GM12878 (cell line): ENCODE measurements at regions not wholly inside any gene's neighbourhood (a gene's known extent, or its start where the extent isn't known, plus 50 kb on each side); places are given as distances from the start of the nearest gene placed in this dataset.

Experiments used
- ATAC-seq: fragments of 200-7000 bp; cut with Tn5 transposase; 3 replicates; pipeline ENCODE4 v1.9.1; 2020; ENCODE audit warnings: mild to moderate bottlenecking, moderate library complexity
- BruUV-seq: library from RNA; stranded (reverse); fragments of 400-500 nt; replicated peaks from 2 replicates; lab custom pipeline; 2021; lab: Mats Ljungman, UMichigan
- CTCF ChIA-PET: fragments of 300-600 bp; sonication (Branson Sonifier 250); formaldehyde crosslinking; extraction: SDS; loops from one replicate; lab custom pipeline; 2021; ENCODE audit warnings: inconsistent platforms; lab: Yijun Ruan, JAX
- POLR2A ChIA-PET: fragments of 350-600 bp; formaldehyde crosslinking; extraction: SDS; loops from one replicate; lab custom pipeline; 2021; ENCODE audit warnings: inconsistent platforms; lab: Charles Lee
- RAD21 ChIA-PET: fragments of 300-600 bp; sonication (Branson Sonifier 250); formaldehyde crosslinking; loops from one replicate; lab custom pipeline; 2023; ENCODE audit warnings: antibody characterized with exemption; ENCODE audit not compliant: unreplicated experiment; lab: Charles Lee
- SMC1A ChIA-PET: fragments of 300-600 bp; sonication (Branson Sonifier 250); formaldehyde crosslinking; loops from one replicate; lab custom pipeline; 2023; ENCODE audit not compliant: unreplicated experiment, uncharacterized antibody; lab: Charles Lee
- DNase-seq: peaks from one replicate; pipeline ENCODE4 v3.0.0-alpha.2; 2011; ENCODE audit warnings: low read depth, low spot score
- FAIRE-seq: peaks from 3 replicates; lab custom pipeline; 2011; peaks lifted over from hg19 to GRCh38; lab: Jason Lieb, UNC
- H2AFZ ChIP-seq: 2 replicates; pipeline ENCODE4 v1.6.0; 2011; ENCODE audit warnings: low read depth, low read length, control low read depth; ENCODE audit not compliant: control insufficient read depth
- H3K27ac ChIP-seq: 2 replicates; pipeline ENCODE4 v1.5.1; 2011; ENCODE audit warnings: control low read depth; ENCODE audit not compliant: control insufficient read depth, insufficient read depth
- H3K27me3 ChIP-seq, 2 experiments: replicated peaks in 1 of 2; 2 replicates each; pipeline versions ENCODE4 v1.6.0 to v1.6.1; 2011; ENCODE audit warnings: low read length in 1 of 2; ENCODE audit not compliant: control insufficient read depth in 2 of 2, insufficient read depth in 2 of 2
- H3K36me3 ChIP-seq, 2 experiments: 2 replicates each; pipeline ENCODE4 v1.5.1; 2011; ENCODE audit warnings: low read length in 1 of 2; ENCODE audit not compliant: control insufficient read depth in 2 of 2, insufficient read depth in 2 of 2
- H3K4me1 ChIP-seq: 2 replicates; pipeline ENCODE4 v1.6.1; 2011; ENCODE audit warnings: mild to moderate bottlenecking, low read length, moderate library complexity, mixed read lengths; ENCODE audit not compliant: control insufficient read depth, insufficient read depth
- H3K4me2 ChIP-seq: 2 replicates; pipeline ENCODE4 v1.6.0; 2011; ENCODE audit warnings: control low read depth; ENCODE audit not compliant: control insufficient read depth, insufficient read depth
- H3K4me3 ChIP-seq: fragments of 200-600 bp; sonication (generic); 2 replicates; pipeline ENCODE4 v1.5.1; 2016
- H3K79me2 ChIP-seq: 2 replicates; pipeline ENCODE4 v1.6.0; 2011; ENCODE audit warnings: low read length; ENCODE audit not compliant: control insufficient read depth, insufficient read depth
- H3K9ac ChIP-seq: 2 replicates; pipeline ENCODE4 v1.8.0; 2011; ENCODE audit warnings: low read length, control low read depth, mixed read lengths; ENCODE audit not compliant: control insufficient read depth, insufficient read depth
- H3K9me3 ChIP-seq: replicated peaks from 3 replicates; pipeline ENCODE4 v1.5.1; 2011; ENCODE audit warnings: mild to moderate bottlenecking, low read length; ENCODE audit not compliant: control insufficient read depth, insufficient read depth
- H4K20me1 ChIP-seq: 2 replicates; pipeline ENCODE4 v1.6.0; 2011; ENCODE audit not compliant: control insufficient read depth, insufficient read depth
- CREB1 ChIP-seq: IDR thresholded peaks from 2 replicates; pipeline ENCODE4 v1.6.1; 2012; ENCODE audit warnings: low read depth, mild to moderate bottlenecking, inconsistent platforms
- FOXM1 ChIP-seq: IDR thresholded peaks from 2 replicates; pipeline ENCODE4 v1.6.1; 2012; ENCODE audit warnings: low read depth, mild to moderate bottlenecking, inconsistent platforms, low read length, moderate library complexity
- IKZF1 ChIP-seq: fragments of 450-650 bp; conservative IDR thresholded peaks from 2 replicates; pipeline ENCODE4 v1.6.1; 2017; ENCODE audit warnings: antibody characterized with exemption, mild to moderate bottlenecking
- IRF4 ChIP-seq: IDR thresholded peaks from 2 replicates; pipeline ENCODE4 v1.6.1; 2011; ENCODE audit warnings: low read depth, low read length
- SPI1 ChIP-seq: IDR thresholded peaks from 2 replicates; pipeline ENCODE4 v1.6.1; 2011; ENCODE audit warnings: low read depth, mild to moderate bottlenecking, low read length, moderate library complexity, borderline replicate concordance; ENCODE audit not compliant: insufficient read depth
- SRF ChIP-seq, 2 experiments: IDR thresholded peaks; 2 replicates each; pipeline ENCODE4 v1.6.1; 2011; ENCODE audit warnings: low read depth in 2 of 2, low read length in 2 of 2, mild to moderate bottlenecking in 1 of 2, moderate library complexity in 1 of 2
- STAT1 ChIP-seq: fragments of 450-650 bp; conservative IDR thresholded peaks from 2 replicates; pipeline ENCODE4 v1.6.1; 2014; ENCODE audit warnings: antibody characterized with exemption, mild to moderate bottlenecking
- SUPT20H ChIP-seq: IDR thresholded peaks from 2 replicates; pipeline ENCODE4 v1.6.1; 2011; ENCODE audit warnings: low read depth, mild to moderate bottlenecking, low read length, moderate library complexity, borderline replicate concordance; ENCODE audit not compliant: control insufficient read depth
- TCF12 ChIP-seq: IDR thresholded peaks from 2 replicates; pipeline ENCODE4 v1.6.1; 2011; ENCODE audit warnings: low read depth, mild to moderate bottlenecking, low read length
- WGBS: methylation state at CpG from one replicate; pipeline ENCODE4 v1.1.6; 2016; ENCODE audit warnings: low lambda C conversion rate; ENCODE audit not compliant: insufficient replicate concordance, insufficient coverage; ENCODE audit errors: missing lambda C conversion rate; 5-methylcytosine and 5-hydroxymethylcytosine counted together
- in situ Hi-C: fragments of 300-500 bp; cut with MboI; formaldehyde crosslinking; loops from 9 replicates; pipeline ENCODE4 v1.14.3; 2018; ENCODE audit warnings: mixed read lengths
- intact Hi-C: fragments of 100-400 bp; cut with micrococcal nuclease; formaldehyde crosslinking; loops from one replicate; pipeline ENCODE4 v1.14.2; 2022; ENCODE audit not compliant: unreplicated experiment
- TF ChIP-seq, protein P1 (sequence below): fragments of 150-350 bp; IDR thresholded peaks from 2 replicates; pipeline ENCODE4 v1.6.1; 2016; ENCODE audit warnings: low read depth, low read length
- TF ChIP-seq, protein P2 (sequence below): fragments of 450-650 bp; conservative IDR thresholded peaks from 2 replicates; pipeline ENCODE4 v1.6.1; 2017; ENCODE audit warnings: mild to moderate bottlenecking, moderate library complexity
- TF ChIP-seq, protein P3 (sequence below): fragments of 450-650 bp; IDR thresholded peaks from 2 replicates; pipeline ENCODE4 v1.6.1; 2017; ENCODE audit warnings: borderline replicate concordance
- TF ChIP-seq, protein P4 (sequence below): IDR thresholded peaks from 2 replicates; pipeline ENCODE4 v1.6.1; 2011; ENCODE audit warnings: mild to moderate bottlenecking, low read depth, low read length, moderate library complexity; ENCODE audit not compliant: insufficient replicate concordance

DNA sequence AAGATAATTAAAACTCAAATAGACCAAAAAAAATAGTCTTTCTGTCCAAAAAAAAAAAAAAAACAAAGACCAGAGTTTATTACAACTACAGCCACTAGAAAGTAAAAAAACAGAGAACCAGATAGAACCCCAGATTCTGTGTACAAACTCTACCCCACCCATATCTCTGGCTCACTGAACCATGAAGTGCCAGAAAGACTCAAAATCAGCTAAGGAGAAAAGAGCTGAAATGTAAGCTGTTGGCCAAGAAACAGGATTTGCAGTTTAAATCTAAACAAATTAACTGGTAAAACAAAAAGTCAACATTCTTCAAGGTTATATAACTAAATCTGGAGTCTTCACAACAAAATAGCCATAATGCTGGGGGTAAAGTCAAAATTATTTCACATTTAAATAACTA is 278.9 kb downstream of the SEC16B start (continued):
- TF ChIP-seq, protein P1, sequence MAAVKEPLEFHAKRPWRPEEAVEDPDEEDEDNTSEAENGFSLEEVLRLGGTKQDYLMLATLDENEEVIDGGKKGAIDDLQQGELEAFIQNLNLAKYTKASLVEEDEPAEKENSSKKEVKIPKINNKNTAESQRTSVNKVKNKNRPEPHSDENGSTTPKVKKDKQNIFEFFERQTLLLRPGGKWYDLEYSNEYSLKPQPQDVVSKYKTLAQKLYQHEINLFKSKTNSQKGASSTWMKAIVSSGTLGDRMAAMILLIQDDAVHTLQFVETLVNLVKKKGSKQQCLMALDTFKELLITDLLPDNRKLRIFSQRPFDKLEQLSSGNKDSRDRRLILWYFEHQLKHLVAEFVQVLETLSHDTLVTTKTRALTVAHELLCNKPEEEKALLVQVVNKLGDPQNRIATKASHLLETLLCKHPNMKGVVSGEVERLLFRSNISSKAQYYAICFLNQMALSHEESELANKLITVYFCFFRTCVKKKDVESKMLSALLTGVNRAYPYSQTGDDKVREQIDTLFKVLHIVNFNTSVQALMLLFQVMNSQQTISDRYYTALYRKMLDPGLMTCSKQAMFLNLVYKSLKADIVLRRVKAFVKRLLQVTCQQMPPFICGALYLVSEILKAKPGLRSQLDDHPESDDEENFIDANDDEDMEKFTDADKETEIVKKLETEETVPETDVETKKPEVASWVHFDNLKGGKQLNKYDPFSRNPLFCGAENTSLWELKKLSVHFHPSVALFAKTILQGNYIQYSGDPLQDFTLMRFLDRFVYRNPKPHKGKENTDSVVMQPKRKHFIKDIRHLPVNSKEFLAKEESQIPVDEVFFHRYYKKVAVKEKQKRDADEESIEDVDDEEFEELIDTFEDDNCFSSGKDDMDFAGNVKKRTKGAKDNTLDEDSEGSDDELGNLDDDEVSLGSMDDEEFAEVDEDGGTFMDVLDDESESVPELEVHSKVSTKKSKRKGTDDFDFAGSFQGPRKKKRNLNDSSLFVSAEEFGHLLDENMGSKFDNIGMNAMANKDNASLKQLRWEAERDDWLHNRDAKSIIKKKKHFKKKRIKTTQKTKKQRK: no peak
- TF ChIP-seq, all 136 proteins: peak for 0

DNA sequence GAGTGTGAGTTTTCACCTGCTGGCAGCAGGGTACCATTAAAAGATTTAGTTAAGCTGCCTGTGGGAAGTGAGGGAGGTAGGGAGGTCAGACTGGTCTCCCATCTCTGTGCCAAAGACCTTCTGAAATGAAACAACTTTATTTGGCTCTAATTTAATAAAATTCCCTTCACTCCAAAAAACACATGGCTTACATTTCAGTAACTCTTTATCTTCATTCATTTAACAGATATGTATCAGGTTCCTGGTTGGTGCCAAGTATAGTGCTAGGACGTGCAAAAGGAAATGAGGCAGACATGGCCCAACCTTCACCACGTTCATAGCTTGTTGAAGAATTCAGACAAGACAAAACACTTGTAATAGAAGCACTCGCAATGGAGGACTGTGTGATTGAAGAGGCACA is 282.3 kb downstream of the SEC16B start:
- Histone ChIP-seq H3K36me3 (no peaks in the 10 kb centered on the region), H3K4me3 (no peak overlapping the region), H3K27me3 (no peaks in the 10 kb centered on the region), H3K4me1 (no peaks in the 10 kb centered on the region), H3K4me2 (no peak overlapping the region), H4K20me1 (no peaks in the 10 kb centered on the region), H3K79me2 (no peaks in the 10 kb centered on the region), H3K9ac (no peak overlapping the region), H3K9me3 (no peaks in the 10 kb centered on the region), H2AFZ (no peak overlapping the region), H3K27ac (no peak overlapping the region)
- SMC1A ChIA-PET: interaction anchor here (0.9 to 1.2 kb wide), 2 partner anchors 8 to 85 kb away, joined by 3 to 4 read pairs; no protein-coding TSS in a partner anchor
- no peak for DNase-seq
- in situ Hi-C loops (no loop called here), intact Hi-C loops (no loop called here)
- FAIRE-seq: no peak
- BruUV-seq: no TSS peak
- ATAC-seq: no peak
- POLR2A ChIA-PET: interaction anchor here (1.2 kb wide), 1 partner anchor 13 kb away, joined by 4 read pairs; no protein-coding TSS in a partner anchor
- RAD21 ChIA-PET: interaction anchor here (2.3 kb wide), 1 partner anchor 25 kb away, joined by 4 read pairs; no protein-coding TSS in a partner anchor
- WGBS: 10% methylated on average over 3 of the region's 3 CpGs
- TF ChIP-seq SUPT20H: no peak
- TF ChIP-seq, protein P2, sequence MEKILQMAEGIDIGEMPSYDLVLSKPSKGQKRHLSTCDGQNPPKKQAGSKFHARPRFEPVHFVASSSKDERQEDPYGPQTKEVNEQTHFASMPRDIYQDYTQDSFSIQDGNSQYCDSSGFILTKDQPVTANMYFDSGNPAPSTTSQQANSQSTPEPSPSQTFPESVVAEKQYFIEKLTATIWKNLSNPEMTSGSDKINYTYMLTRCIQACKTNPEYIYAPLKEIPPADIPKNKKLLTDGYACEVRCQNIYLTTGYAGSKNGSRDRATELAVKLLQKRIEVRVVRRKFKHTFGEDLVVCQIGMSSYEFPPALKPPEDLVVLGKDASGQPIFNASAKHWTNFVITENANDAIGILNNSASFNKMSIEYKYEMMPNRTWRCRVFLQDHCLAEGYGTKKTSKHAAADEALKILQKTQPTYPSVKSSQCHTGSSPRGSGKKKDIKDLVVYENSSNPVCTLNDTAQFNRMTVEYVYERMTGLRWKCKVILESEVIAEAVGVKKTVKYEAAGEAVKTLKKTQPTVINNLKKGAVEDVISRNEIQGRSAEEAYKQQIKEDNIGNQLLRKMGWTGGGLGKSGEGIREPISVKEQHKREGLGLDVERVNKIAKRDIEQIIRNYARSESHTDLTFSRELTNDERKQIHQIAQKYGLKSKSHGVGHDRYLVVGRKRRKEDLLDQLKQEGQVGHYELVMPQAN: no peak
- TF ChIP-seq SPI1: no peak
- no peak for TF ChIP-seq IRF4
- TF ChIP-seq SRF (IDR thresholded peaks at IDR 0.05; ENCODE audit: low read depth in 2 of 2, low read length in 2 of 2): no peak
- no peak for TF ChIP-seq STAT1
- TF ChIP-seq FOXM1: no peak
- no peak for TF ChIP-seq CREB1
- no peak for TF ChIP-seq TCF12
- TF ChIP-seq, protein P3, sequence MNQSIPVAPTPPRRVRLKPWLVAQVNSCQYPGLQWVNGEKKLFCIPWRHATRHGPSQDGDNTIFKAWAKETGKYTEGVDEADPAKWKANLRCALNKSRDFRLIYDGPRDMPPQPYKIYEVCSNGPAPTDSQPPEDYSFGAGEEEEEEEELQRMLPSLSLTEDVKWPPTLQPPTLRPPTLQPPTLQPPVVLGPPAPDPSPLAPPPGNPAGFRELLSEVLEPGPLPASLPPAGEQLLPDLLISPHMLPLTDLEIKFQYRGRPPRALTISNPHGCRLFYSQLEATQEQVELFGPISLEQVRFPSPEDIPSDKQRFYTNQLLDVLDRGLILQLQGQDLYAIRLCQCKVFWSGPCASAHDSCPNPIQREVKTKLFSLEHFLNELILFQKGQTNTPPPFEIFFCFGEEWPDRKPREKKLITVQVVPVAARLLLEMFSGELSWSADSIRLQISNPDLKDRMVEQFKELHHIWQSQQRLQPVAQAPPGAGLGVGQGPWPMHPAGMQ: no peak
- TF ChIP-seq, protein P4, sequence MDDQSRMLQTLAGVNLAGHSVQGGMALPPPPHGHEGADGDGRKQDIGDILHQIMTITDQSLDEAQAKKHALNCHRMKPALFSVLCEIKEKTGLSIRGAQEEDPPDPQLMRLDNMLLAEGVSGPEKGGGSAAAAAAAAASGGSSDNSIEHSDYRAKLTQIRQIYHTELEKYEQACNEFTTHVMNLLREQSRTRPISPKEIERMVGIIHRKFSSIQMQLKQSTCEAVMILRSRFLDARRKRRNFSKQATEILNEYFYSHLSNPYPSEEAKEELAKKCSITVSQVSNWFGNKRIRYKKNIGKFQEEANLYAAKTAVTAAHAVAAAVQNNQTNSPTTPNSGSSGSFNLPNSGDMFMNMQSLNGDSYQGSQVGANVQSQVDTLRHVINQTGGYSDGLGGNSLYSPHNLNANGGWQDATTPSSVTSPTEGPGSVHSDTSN: no peak
- TF ChIP-seq IKZF1: no peak
- CTCF ChIA-PET: no interaction called here
